Gastrocnemius medialis (tissue), 4 donors: ENCODE measurements at regions not wholly inside any gene's neighbourhood (a gene's known extent, or its start where the extent isn't known, plus 50 kb on each side); places are given as distances from the start of the nearest gene placed in this dataset.

Source experiments
- ATAC-seq, 2 donors: fragments of 150-250 bp; one replicate each; pipeline ENCODE4 v1.9.1; 2016
- DNase-seq, 2 donors: peaks; one replicate each; pipeline ENCODE4 v3.0.0-alpha.2; 2019
- H3K27ac ChIP-seq, 4 donors: fragments of 200-600 bp; sonication (generic); 1 replicate in 1 of 4; 2 replicates in 3 of 4; pipeline ENCODE4 v1.5.1; 2016 to 2018; ENCODE audit warnings: mild to moderate bottlenecking in 2 of 4, moderate library complexity in 1 of 4
- H3K27me3 ChIP-seq, 3 donors: fragments of 200-600 bp; sonication (generic) in 2 of 3; 1 replicate in 1 of 3; 2 replicates in 2 of 3; pipeline versions ENCODE4 v1.5.1 to v1.6.0; 2016 to 2019; ENCODE audit warnings: mild to moderate bottlenecking in 1 of 3, moderate library complexity in 1 of 3
- H3K36me3 ChIP-seq, 2 donors: fragments of 200-600 bp; sonication (generic) in 1 of 2; one replicate each; pipeline ENCODE4 v1.5.1; 2017 to 2018
- H3K4me1 ChIP-seq, 2 donors: fragments of 200-600 bp; sonication (generic) in 1 of 2; one replicate each; pipeline ENCODE4 v1.5.1; 2016 to 2017; ENCODE audit warnings: mild to moderate bottlenecking in 2 of 2
- H3K4me3 ChIP-seq, 4 donors: fragments of 200-600 bp; sonication (generic) in 3 of 4; 1 replicate in 1 of 4; 2 replicates in 3 of 4; pipeline ENCODE4 v1.5.1; 2016 to 2019; ENCODE audit warnings: mild to moderate bottlenecking in 2 of 4
- H3K9me3 ChIP-seq, 3 donors: fragments of 200-600 bp; sonication (generic) in 2 of 3; 1 replicate in 1 of 3; 2 replicates in 2 of 3; pipeline ENCODE4 v1.5.1; 2016 to 2019
- CTCF ChIP-seq, 5 experiments: fragments of 450-650 bp in 3 of 5; fragments of 200-600 bp in 2 of 5; sonication (generic) in 2 of 5; IDR thresholded peaks in 4 of 5; conservative IDR thresholded peaks in 1 of 5; 1 replicate in 4 of 5; 2 replicates in 1 of 5; pipeline ENCODE4 v1.5.1; 2016 to 2019; ENCODE audit warnings: antibody characterized with exemption in 5 of 5, mild to moderate bottlenecking in 3 of 5, moderate library complexity in 3 of 5
- POLR2A ChIP-seq, 2 donors: fragments of 450-650 bp; IDR thresholded peaks; one replicate each; pipeline ENCODE4 v1.6.1; 2017; ENCODE audit warnings: antibody characterized with exemption in 2 of 2, mild to moderate bottlenecking in 2 of 2, moderate library complexity in 2 of 2
- in situ Hi-C, 4 donors: fragments of 200-750 bp; cut with MboI; loops; one replicate each; pipeline versions ENCODE4 v1.15.0 to v1.8.0; 2017; ENCODE audit warnings: low sequenced_read_pairs in 4 of 4
- intact Hi-C: fragments of 100-400 bp; cut with DNase I; formaldehyde crosslinking; loops from one replicate; pipeline ENCODE4 v1.15.1; 2023; ENCODE audit warnings: low total_unique reads

GRCh38 chrX:45907786-45908185, 637.4 kb downstream of the ZNF674 start:
- Histone ChIP-seq H3K36me3 (no peaks in the 10 kb centered on the region), H3K9me3 (no peaks in the 10 kb centered on the region), H3K4me3 (no peak overlapping the region), H3K4me1 (no peaks in the 10 kb centered on the region), H3K27me3 (no peaks in the 10 kb centered on the region), H3K27ac (no peak overlapping the region)
- no peak for TF ChIP-seq POLR2A (IDR thresholded peaks at IDR 0.05)
- DNase-seq = no peak
- no peak for ATAC-seq
- intact Hi-C loops (no loop called here), in situ Hi-C loops (no loop called here)

- DNase-seq (no peak), ATAC-seq (no peak)
- no peaks in the 10 kb centered on the region for H3K9me3 ChIP-seq
- intact Hi-C loops = no loop called here
- in situ Hi-C loops = no loop called here
- no peaks in the 10 kb centered on the region for H3K27me3 ChIP-seq
- no peak overlapping the region for H3K4me3 ChIP-seq
- H3K4me1 ChIP-seq = no peaks in the 10 kb centered on the region
- no peaks in the 10 kb centered on the region for H3K36me3 ChIP-seq
- H3K27ac ChIP-seq = no peak overlapping the region
- TF ChIP-seq POLR2A (IDR thresholded peaks at IDR 0.05) = no peak
- TF ChIP-seq CTCF (IDR thresholded peaks at IDR 0.05 in 4 of 5, conservative IDR thresholded peaks at IDR 0.05 in 1 of 5) = no peak
Observed at GRCh38 chrX:45903781-45904201, 641.4 kb downstream of the ZNF674 start.

GRCh38 chrX:45900766-45901615, 644.2 kb downstream of the ZNF674 start:
- no peak overlapping the region for H3K4me3 ChIP-seq
- no peak for TF ChIP-seq POLR2A (IDR thresholded peaks at IDR 0.05)
- TF ChIP-seq CTCF (IDR thresholded peaks at IDR 0.05 in 4 of 5, conservative IDR thresholded peaks at IDR 0.05 in 1 of 5) = no peak
- H3K27me3 ChIP-seq = peaks cover 0 to 2% (median 0%) of the 10 kb centered on the region in 3 donors
- no peak for DNase-seq
- no peaks in the 10 kb centered on the region for H3K36me3 ChIP-seq
- in situ Hi-C loops (no loop called here), intact Hi-C loops (no loop called here)
- no peaks in the 10 kb centered on the region for H3K4me1 ChIP-seq
- no peak for ATAC-seq
- H3K9me3 ChIP-seq = no peaks in the 10 kb centered on the region
- H3K27ac ChIP-seq = no peak overlapping the region

GRCh38 chrX:45894864-45895645, 650.2 kb downstream of the ZNF674 start:
- no peaks in the 10 kb centered on the region for H3K36me3 ChIP-seq
- TF ChIP-seq POLR2A (IDR thresholded peaks at IDR 0.05) (no peak), CTCF (IDR thresholded peaks at IDR 0.05 in 4 of 5, conservative IDR thresholded peaks at IDR 0.05 in 1 of 5) (no peak)
- H3K4me1 ChIP-seq = no peaks in the 10 kb centered on the region
- in situ Hi-C loops = no loop called here
- no peak overlapping the region for H3K27ac ChIP-seq
- intact Hi-C loops = no loop called here
- DNase-seq (no peak), ATAC-seq (no peak)
- peaks cover 0 to 2% (median 0%) of the 10 kb centered on the region in 3 donors for H3K27me3 ChIP-seq
- no peak overlapping the region for H3K4me3 ChIP-seq
- H3K9me3 ChIP-seq = no peaks in the 10 kb centered on the region

GRCh38 chrX:45889471-45889870, 655.8 kb downstream of the ZNF674 start:
- TF ChIP-seq CTCF (IDR thresholded peaks at IDR 0.05 in 4 of 5, conservative IDR thresholded peaks at IDR 0.05 in 1 of 5) (no peak), POLR2A (IDR thresholded peaks at IDR 0.05) (no peak)

More at GRCh38 chrX:45889471-45889870, 655.8 kb downstream of the ZNF674 start:
- no peak overlapping the region for H3K4me3 ChIP-seq
- H3K4me1 ChIP-seq = no peaks in the 10 kb centered on the region
- H3K36me3 ChIP-seq = no peaks in the 10 kb centered on the region
- no peak overlapping the region for H3K27ac ChIP-seq
- no peak for DNase-seq
- no peaks in the 10 kb centered on the region for H3K27me3 ChIP-seq
- in situ Hi-C loops (no loop called here), intact Hi-C loops (no loop called here)
- ATAC-seq = no peak
- H3K9me3 ChIP-seq = no peaks in the 10 kb centered on the region
